PFSK-1 (cell line): ENCODE measurements at regions not wholly inside any gene's neighbourhood (a gene's known extent, or its start where the extent isn't known, plus 50 kb on each side); places are given as distances from the start of the nearest gene placed in this dataset.

Source experiments
- POLR2AphosphoS5 ChIP-seq: IDR thresholded peaks from 2 replicates; pipeline ENCODE4 v1.6.1; 2012; ENCODE audit warnings: low read depth, mild to moderate bottlenecking, control low read depth, low read length, moderate library complexity
- TAF1 ChIP-seq: IDR thresholded peaks from 2 replicates; pipeline ENCODE4 v1.6.1; 2012; ENCODE audit warnings: low read length, control low read depth, borderline replicate concordance; ENCODE audit not compliant: insufficient read depth
- TF ChIP-seq, protein P1 (sequence below), 2 experiments: IDR thresholded peaks; 2 replicates each; pipeline versions ENCODE4 v1.6.1 to v1.8.0; 2011 to 2012; ENCODE audit warnings: low read depth in 2 of 2, low read length in 2 of 2, control low read depth in 1 of 2, inconsistent platforms in 1 of 2, mild to moderate bottlenecking in 1 of 2, moderate library complexity in 1 of 2; ENCODE audit not compliant: insufficient read depth in 1 of 2

GRCh38 chr7:22647451-22648257, 79.3 kb upstream of the IL6 start:
- TF ChIP-seq POLR2AphosphoS5 = no peak
- TF ChIP-seq, protein P1, sequence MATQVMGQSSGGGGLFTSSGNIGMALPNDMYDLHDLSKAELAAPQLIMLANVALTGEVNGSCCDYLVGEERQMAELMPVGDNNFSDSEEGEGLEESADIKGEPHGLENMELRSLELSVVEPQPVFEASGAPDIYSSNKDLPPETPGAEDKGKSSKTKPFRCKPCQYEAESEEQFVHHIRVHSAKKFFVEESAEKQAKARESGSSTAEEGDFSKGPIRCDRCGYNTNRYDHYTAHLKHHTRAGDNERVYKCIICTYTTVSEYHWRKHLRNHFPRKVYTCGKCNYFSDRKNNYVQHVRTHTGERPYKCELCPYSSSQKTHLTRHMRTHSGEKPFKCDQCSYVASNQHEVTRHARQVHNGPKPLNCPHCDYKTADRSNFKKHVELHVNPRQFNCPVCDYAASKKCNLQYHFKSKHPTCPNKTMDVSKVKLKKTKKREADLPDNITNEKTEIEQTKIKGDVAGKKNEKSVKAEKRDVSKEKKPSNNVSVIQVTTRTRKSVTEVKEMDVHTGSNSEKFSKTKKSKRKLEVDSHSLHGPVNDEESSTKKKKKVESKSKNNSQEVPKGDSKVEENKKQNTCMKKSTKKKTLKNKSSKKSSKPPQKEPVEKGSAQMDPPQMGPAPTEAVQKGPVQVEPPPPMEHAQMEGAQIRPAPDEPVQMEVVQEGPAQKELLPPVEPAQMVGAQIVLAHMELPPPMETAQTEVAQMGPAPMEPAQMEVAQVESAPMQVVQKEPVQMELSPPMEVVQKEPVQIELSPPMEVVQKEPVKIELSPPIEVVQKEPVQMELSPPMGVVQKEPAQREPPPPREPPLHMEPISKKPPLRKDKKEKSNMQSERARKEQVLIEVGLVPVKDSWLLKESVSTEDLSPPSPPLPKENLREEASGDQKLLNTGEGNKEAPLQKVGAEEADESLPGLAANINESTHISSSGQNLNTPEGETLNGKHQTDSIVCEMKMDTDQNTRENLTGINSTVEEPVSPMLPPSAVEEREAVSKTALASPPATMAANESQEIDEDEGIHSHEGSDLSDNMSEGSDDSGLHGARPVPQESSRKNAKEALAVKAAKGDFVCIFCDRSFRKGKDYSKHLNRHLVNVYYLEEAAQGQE (IDR thresholded peaks at IDR 0.05; ENCODE audit: insufficient read depth in 1 of 2, low read depth in 2 of 2, low read length in 2 of 2) = no peak
- TF ChIP-seq TAF1 = no peak
